ENCODE measurements at regions not wholly inside any gene's neighbourhood (a gene's known extent, or its start where the extent isn't known, plus 50 kb on each side); places are given as distances from the start of the nearest gene placed in this dataset.

GRCh38 chr4:163071308-163071707 lies 95.4 kb downstream of the NAF1 start:
- TF ChIP-seq EZH2 (IDR thresholded peaks at IDR 0.05; ENCODE audit: borderline replicate concordance, control insufficient read depth, low read depth, low read length) (no peak), REST (IDR thresholded peaks at IDR 0.05; ENCODE audit: low read depth, low read length) (no peak), RFX5 (IDR thresholded peaks at IDR 0.05; ENCODE audit: low read depth, low read length) (no peak), POLR2A (IDR thresholded peaks at IDR 0.05; ENCODE audit: low read depth, low read length) (no peak), SP1 (IDR thresholded peaks at IDR 0.05; ENCODE audit: low read depth, low read length) (no peak), ZNF274 (IDR thresholded peaks at IDR 0.05; ENCODE audit: insufficient read depth, insufficient read length) (no peak), PAX5 (IDR thresholded peaks at IDR 0.05; ENCODE audit: borderline replicate concordance, low read depth, low read length) (no peak), CREM (IDR thresholded peaks at IDR 0.05; ENCODE audit: low read depth) (no peak), FOXM1 (IDR thresholded peaks at IDR 0.05; ENCODE audit: low read depth, low read length) (no peak), ESRRA (IDR thresholded peaks at IDR 0.05; ENCODE audit: low read length) (no peak)

Measured in GM12878 (cell line).